GM18499 (cell line): ENCODE measurements at regions not wholly inside any gene's neighbourhood (a gene's known extent, or its start where the extent isn't known, plus 50 kb on each side); places are given as distances from the start of the nearest gene placed in this dataset.
"Not testable (repeated sequence)": the region's sequence is repeated elsewhere in the genome, so short reads cannot be mapped to it uniquely, and the experiment has no call there.

Experiments used
- ATAC-seq: cut with Tn5 transposase; IDR thresholded peaks from one replicate; pipeline ENCODE4 v1.9.1; 2021; ENCODE audit warnings: moderate number of reproducible peaks; ENCODE audit not compliant: insufficient read depth, unreplicated experiment

DNA sequence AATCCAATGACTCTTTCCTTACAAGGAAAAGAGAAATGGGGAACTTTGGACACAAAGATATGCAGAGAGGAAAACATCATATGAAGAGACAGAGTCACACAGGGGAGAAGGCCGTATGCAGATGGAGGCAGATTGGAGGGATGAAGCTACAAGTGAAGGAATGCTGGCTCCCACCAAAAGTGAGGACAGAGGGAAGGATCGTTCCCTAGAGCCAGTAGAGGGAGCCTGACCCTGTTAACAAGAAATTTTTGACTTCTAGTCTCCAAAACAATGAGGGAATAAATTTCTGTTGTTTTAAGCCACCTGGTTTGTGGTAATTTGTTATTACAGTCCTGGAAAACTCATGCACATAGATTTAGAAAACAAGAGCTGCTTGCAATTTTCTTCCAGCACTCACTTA, 169.3 kb downstream of the PMAIP1 start:
- ATAC-seq = no peak

DNA sequence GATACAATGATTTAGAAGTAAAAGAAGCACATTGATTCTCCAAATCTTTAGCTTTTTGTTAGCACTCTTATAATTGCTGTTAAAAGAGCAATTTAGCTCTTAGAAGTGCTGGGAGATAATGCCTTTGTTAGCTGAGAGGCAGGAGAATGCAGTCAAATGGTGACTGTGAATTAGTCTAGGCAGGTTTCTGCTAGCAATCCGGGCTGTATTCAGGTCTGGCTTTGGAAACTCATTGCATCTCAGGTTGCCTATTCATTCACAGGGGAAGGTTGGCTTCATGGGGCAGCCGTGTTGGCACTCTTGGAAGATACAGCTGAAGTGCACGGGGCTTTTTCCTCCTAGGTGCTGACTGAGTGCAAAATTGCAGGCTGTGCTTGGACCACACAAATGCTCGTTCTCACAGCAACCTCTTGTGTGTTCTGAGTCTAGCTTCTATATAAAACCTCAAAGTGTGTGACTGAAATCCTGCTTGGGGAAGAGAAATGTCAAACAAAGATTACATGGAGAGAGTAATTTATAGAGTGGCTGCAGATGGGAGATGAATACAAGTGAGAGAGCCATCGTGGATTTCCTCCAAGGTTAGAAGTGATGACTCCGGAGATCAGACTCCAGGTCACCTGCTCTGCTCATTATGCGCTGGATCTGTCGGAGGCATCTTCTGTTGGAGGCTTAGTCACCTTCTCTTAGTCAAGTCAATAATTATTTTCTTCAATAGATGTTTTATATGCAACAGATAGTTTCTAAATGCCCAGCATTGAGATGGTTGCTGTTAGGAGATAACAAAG, 167.8 kb downstream of the PMAIP1 start:
- ATAC-seq = no peak

DNA sequence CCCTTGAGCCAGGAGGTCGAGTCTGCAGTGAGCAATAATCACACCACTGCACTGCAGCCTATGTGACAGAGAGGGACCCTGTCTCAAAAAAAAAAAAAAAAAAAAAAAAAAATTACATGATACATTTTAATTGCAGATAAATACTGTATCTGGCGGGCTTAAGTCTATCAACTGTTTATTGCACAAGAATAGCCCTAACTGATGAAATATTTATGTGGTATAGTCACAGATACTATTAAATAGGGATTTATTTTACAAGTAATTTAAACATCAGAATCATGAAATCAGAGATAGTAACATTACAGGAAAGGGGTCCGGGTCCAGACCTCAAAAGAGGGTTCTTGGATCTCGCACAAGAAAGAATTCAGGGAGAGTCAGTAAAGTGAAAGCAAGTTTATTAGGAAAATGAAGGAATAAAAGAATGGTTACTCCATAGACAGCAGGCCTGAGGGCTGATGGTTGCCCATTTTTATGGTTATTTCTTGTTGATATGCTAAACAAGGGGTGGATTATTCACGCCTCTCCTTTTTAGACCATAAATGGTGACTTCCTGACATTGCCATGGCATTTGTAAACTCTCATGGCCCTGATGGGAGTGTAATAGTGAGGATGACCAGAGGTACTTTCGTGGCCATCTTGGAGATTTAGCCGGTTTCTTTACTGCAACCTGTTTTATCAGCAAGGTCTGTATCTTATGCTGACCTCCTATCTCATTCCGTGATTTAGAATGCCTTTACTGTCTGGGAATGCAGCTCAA, 166.6 kb downstream of the PMAIP1 start:
- ATAC-seq = no peak

DNA sequence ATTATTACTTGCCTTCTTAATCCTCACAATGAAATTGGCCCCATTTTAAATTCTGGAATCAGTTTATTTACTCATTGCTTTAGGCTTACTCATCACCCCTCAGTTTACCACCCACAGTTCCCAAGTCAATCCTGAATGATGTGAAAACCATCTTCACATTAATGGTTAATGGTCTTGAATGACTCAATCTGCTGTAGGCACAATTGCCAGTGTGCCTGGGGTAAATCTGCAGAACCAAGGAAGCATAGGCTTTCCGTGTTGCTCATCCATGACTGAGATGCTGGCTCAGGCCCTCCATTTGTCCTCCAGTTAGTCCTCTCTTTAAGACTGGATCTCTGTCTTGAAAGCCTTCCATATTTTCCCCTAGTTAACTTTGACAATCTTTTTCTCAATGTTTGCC, 164.5 kb downstream of the PMAIP1 start:
- ATAC-seq = no peak

DNA sequence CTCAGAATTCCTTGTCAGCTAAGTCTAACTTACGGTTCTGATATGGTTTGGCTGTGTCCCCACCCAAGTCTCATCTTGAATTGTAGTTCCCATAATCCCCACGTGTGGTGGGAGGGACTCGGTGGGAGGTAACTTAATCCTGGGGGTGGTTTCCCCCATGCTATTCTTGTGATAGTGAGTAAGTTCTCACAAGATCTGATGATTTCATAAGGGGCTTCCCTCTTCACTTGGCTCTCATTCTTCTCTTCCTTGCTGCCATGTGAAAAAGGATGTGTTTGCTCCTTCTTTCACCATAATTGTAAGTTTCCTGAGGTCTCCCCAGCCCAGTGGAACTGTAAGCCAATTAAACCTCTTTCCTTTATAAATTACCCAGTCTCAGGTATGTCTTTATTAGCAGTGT, 163.0 kb downstream of the PMAIP1 start:
- not testable (repeated sequence) for ATAC-seq

DNA sequence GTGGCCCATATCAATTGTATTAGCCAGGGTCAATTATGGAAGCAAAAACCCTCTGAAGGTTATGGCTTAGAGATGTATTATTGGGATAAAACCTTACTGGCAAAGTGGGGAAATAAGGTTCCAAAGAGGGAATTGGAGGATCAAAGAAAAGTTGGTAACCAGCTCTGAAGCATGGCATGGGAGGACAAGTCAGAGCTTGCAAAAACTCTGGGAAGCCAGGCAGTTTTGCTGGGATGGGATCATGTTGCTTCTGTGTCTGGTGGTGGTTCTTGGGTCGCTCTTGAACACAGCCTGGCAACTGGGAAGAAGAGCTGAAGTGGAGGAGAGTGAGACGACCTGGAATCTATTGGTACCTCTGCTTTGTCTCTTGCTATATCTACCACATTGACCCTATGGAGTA, 162.6 kb downstream of the PMAIP1 start:
- no peak for ATAC-seq

DNA sequence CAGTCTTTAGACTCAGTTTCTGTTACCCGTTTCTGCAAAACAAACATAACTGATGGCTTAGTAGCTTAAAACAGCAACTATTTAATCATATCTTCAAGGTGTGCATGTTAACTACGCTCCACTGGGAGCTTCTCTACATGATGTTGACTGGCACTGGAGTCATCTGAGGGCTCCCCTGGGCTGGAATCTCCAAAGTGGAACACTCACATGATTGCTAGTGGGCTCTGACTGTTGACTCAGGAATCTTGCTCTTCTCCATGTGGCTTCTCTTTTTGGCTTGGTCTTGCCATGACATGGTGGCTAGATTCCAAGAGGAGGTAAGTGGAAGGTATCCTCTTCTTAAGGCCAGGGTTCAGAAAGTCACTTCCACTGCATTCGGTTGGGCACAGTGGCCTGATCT, 160.8 kb downstream of the PMAIP1 start:
- ATAC-seq = no peak

DNA sequence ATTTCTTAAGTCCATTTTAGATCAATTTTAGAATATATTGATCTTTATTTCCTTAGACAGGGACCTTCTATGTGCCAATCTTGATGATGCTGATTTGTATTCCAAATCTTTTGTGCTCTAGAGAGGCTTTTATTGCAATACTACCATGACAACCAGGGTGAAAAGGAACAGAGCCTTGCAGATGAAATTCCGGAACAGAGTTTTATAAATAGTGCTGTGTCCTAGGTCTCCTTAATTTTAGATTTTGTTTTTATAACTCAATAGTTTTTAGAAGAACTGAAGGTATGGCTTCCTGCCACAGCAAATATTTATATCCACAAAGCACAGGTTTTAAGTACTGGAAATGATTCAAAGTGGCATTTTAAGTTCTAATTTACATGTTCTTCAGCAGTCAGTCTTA, 160.2 kb downstream of the PMAIP1 start:
- no peak for ATAC-seq

DNA sequence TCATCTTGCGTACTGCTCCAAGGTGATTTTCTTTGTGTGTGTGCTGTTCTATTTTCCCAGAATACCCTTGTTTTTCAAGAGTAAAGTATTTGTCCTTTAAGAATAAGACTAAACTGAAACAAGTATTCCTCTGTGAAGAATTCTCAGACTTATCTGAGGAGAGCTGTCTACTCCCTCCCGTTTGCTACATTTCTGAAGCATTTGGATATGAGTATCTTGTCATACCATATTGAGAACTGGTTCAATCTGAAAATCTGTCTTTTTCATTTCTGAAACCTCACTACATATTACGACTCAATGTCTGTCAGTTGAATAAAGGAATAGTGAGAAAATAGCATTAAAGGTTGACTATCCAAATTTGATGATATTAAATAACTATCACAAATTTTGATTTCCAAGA, 159.4 kb downstream of the PMAIP1 start:
- no peak for ATAC-seq

DNA sequence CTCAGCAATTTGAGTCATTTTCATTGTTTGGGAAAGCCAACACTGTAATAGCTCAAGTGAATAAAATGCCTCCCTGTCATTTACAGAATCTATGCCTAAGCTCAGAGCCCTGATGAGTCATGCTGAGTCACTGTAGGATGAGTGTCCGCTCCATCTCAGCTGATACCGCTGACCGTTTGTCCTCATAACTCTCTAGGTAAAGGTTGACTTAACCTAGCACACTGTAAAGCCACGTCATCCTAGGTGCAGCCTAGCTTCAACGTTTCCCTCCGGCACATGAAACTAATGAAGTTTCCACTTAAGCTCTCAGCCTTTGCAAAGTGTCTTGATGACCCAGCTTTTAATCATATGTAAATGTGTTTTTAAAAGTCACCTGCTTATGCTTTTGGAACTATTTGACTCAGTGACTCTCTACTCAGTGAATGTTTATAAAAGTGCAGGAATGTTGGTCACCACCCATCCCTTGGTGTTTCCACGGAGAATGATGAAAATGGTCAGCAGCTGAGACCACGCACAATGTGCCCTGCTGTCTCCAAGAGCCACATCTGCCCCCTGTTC, 154.0 kb downstream of the PMAIP1 start:
- no peak for ATAC-seq

DNA sequence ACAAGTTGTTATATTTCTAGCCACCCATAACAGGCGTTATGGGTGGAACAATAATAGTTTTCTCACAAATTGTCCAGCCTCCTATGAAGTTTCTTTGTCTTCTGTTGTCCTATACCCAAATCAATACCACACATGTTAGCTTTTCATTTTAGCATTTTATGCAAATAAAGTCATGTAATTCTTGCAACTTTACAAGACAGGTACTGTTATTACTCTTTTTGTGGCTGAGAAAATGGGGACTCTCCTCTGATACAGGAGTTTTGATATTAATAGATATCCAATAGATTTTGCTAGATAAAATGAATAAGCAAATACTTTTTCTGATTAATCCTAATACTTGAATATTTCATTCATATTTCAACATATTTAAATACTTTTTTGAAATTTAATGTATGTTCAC, 151.0 kb downstream of the PMAIP1 start:
- no peak for ATAC-seq

DNA sequence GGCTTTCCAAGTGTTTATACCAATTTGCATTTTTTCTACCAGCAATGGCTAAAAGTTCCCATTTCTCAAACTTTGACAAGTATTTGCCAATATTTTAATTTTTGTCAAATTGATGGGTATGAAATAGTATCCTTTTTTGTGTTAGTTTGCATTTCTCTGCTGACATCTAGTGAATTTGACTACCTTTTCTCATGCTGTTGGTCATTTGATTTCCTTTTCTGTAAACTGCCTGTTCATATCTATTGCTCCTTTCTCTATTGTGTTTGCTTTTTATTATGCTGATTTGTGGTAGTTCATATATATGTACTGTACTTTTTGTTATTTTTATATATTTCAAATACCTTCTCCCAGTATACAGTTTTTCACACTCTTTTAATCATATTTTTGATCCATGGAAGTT, 149.4 kb downstream of the PMAIP1 start:
- ATAC-seq = no peak

DNA sequence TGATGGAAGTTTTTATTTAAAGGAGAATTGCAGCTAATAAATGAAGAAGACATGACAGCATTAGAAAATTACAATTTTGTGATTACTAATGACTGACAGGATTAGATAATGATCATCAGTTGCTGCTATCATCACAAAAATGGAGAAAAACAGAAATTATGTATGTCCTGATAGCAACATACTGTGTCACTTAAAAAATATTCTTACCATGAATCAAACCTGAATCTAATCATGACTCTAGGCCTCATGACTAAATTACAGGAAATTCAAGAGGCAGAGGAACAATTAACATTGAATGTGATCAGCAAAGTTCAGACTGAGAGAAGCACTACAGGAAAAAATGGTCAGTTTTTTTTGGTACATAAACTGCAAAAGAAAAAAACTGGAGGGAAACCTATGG, 147.8 kb downstream of the PMAIP1 start:
- ATAC-seq = no peak

DNA sequence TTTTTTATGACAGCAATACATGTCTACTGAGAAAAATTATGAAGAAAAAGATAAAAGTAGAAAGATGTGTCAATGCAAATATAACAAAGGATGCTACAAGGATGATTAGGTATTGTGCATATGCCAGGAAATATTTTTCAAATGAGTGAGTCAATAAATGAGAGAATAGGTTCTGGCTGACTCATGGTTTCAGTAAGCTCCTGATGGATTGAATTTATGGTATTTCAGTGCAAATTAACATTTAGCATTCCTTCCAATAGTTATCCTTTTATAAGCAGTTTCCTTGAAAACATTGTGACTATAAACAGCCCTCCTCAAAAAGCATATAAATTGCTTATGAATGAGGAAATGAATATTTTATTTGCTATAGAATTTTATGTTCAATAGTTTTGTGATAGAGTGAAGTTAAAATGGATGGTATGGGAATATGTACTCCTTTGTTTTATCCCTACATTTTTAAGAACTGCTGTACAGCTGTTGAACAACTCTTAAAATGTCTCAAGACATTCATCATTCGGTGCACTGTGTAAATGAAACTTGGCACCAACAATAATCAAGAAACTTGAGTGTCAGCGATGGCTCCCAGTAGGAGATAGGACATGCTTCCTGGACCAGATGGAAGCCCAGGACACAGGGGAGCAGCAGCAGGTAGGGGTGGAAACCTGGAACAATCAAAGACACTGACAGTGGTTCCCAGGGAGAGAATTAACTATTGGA, 144.7 kb downstream of the PMAIP1 start:
- no peak for ATAC-seq

DNA sequence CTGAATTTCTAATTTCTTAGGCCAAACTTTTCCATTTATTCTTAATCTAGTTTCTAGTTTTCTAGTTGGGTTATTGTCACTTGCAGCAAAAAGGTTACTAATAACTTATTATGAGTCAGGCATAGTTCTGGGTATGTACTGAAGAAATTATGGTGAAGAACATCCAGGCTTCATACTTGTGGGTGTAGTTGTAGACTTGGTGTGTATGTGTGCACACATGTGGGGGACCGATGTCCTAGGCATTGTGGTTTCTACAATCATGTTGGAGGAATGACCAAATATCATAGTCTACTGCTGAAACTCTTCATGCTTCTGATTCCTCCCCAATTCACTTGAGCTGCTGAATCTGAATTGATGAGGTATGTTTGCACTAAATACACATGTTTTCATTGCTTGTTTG, 141.2 kb downstream of the PMAIP1 start:
- ATAC-seq = no peak

DNA sequence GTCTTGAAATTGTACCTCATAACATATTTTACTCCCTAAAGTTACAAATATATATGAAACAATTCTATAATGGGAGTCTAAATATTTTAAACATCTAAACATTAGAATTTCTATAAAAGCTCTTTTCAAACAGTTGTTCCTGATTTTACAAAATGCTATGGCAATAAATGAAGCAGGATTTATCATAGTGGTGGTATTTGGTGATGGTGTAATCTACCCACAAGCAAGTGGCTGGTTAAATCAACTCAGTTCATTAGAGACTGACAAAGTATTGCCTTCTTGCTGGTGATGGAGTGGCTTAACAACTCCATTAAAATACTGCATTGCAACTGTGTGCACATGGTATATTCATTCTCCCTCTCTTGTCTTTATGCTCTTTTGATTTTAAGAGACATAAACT, 138.9 kb downstream of the PMAIP1 start:
- no peak for ATAC-seq

DNA sequence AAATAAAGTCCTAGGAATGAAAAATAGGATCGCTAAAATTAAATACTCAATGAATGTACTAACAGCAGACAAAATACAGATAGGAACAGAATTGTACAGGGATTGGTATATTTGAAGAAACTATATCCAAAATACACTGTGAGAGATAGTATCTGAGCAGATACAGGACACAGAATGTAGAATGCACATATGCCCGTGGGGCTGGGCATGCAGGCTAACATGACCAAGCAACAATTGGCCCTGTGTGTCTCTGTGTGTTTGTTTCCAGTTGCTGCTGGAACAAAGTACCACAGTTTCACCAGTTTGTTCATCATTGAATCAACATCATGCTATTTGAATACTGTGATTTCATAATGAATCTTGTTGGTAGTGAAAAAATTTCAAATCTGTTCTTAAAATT, 127.6 kb downstream of the PMAIP1 start:
- ATAC-seq = no peak

DNA sequence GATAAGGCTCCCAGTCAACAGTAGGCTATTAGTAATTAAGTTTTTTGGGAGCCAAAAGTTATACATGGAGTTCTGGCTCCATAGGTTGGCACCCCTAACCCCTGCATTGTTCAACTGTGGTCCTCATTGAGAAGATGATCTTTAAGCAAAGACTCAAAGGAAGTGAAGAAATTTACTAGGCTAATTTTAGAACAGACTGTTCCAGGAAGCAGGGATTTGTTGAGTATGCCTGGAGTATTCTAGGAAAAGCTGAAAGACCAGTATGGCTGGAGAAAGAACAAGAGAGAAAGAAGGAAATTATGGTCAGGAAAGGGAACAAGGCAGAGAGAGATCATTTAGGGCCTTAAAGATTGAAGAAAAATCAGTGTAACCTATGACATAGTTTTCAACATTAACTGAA, 125.1 kb downstream of the PMAIP1 start:
- no peak for ATAC-seq

DNA sequence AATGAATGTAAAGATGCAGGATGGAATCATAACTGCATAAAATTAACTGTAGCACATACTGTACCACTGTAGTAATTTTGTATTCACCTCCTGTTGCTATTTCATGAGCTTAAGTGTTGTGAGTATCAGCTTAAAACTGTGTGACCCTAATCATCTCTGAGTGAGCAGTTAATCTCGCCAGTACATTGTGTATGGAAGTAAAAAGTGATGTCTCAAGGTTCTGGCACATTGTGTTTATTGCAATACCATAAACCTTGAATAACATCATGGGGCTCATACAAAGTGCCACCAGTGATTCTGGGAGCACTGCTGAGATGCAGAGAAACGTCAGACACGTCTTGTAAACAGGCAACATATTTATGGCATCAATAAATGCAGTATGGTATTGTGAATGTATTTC, 124.5 kb downstream of the PMAIP1 start:
- ATAC-seq = no peak

DNA sequence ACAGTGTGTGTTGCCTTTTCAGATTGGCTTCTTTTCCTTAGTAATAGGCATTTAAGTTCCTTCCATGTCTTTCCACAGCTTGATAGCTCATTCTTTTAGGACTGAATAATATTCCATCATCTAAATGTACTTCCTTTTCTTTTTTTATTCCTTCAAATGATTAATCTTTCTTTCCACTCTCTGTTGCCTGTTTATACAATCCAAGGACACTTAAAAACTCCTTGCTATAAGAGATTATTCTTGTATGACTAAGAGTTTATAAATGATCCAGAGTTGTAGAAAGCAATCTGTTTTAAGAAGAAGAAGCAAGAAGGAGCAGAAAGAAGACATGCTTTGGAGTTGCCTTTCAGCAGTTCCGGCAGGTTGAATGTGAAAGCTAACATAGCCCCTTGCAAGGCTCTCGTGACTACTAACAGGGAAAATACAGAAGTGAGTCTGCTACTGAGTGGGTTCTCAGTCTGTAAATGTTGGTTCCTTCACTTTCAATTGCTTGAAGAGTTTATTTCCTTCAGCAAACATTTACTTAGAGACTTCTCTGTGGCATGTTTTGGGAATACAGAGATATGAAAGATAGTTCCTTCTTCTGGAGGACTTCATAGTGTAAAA, 123.0 kb downstream of the PMAIP1 start:
- no peak for ATAC-seq

DNA sequence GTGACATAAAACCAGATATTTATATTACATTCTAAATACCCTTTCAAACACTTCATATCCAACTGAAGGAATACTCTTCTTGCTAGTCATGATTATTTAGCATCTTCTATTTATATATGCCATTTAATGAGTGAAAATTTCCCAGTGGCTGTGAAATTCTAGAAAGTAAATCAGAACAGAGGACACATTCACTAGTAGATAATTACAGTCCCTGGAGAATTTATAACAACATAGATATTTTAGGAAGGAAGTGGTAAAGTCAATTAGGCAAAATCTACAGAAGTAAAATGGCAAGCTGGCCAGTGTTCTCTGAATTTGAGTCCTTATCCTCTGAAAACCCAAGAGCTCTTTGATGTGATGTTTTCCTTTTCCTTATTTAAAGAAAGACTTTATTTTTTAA, 121.8 kb downstream of the PMAIP1 start:
- no peak for ATAC-seq
